Endothelial cell of umbilical vein (primary cell): ENCODE measurements at regions not wholly inside any gene's neighbourhood (a gene's known extent, or its start where the extent isn't known, plus 50 kb on each side); places are given as distances from the start of the nearest gene placed in this dataset.

ENCODE experiments used
- BruUV-seq: library from RNA; stranded (reverse); fragments of 400-500 nt; replicated peaks from 2 replicates; lab custom pipeline; 2021; lab: Mats Ljungman, UMichigan
- CTCF ChIA-PET: fragments of 300-600, 350-600 bp; sonication (Branson Sonifier 250); formaldehyde crosslinking; loops from one replicate; lab custom pipeline; 2021; ENCODE audit warnings: antibody characterized with exemption, inconsistent platforms; lab: Charles Lee
- POLR2A ChIA-PET: fragments of 300-600, 350-600 bp; sonication (Branson Sonifier 250); formaldehyde crosslinking; loops from one replicate; lab custom pipeline; 2021; ENCODE audit warnings: antibody characterized with exemption, inconsistent platforms; lab: Charles Lee
- DNase-seq: peaks from one replicate; pipeline ENCODE4 v3.0.0-alpha.2; 2011; ENCODE audit warnings: low read depth, low spot score
- FAIRE-seq: peaks from 2 replicates; lab custom pipeline; 2011; peaks lifted over from hg19 to GRCh38; lab: Jason Lieb, UNC
- H2AFZ ChIP-seq: 2 replicates; pipeline ENCODE4 v1.6.0; 2012; ENCODE audit warnings: low read depth, low read length, control low read depth, inconsistent platforms
- H3K27ac ChIP-seq: 2 replicates; pipeline ENCODE4 v1.5.1; 2011; ENCODE audit warnings: low read depth, mild to moderate bottlenecking, control low read depth, low read length, moderate library complexity; ENCODE audit not compliant: insufficient read depth
- H3K27me3 ChIP-seq, 2 experiments: 2 replicates each; pipeline versions ENCODE4 v1.6.0 to v1.6.1; 2011; ENCODE audit warnings: low read length in 2 of 2, mixed read lengths in 1 of 2; ENCODE audit not compliant: control insufficient read depth in 2 of 2, insufficient read depth in 2 of 2
- H3K36me3 ChIP-seq, 2 experiments: 2 replicates in 1 of 2; 3 replicates in 1 of 2; pipeline ENCODE4 v1.5.1; 2011; ENCODE audit warnings: low read length in 2 of 2, mild to moderate bottlenecking in 1 of 2, moderate library complexity in 1 of 2; ENCODE audit not compliant: control insufficient read depth in 2 of 2, insufficient read depth in 2 of 2; ENCODE audit errors: extremely low read depth in 1 of 2
- H3K4me1 ChIP-seq: 3 replicates; pipeline ENCODE4 v1.5.1; 2011; ENCODE audit warnings: mild to moderate bottlenecking, low read length; ENCODE audit not compliant: control insufficient read depth, insufficient read depth; ENCODE audit errors: extremely low read depth
- H3K4me2 ChIP-seq: 2 replicates; pipeline ENCODE4 v1.6.1; 2011; ENCODE audit warnings: low read length, control low read depth, mixed read lengths; ENCODE audit not compliant: insufficient read depth
- H3K4me3 ChIP-seq, 3 experiments: fragments of 200-600 bp in 1 of 3; sonication (generic), shearing (Covaris generic) in 1 of 3; replicated peaks in 1 of 3; 2 replicates each; pipeline ENCODE4 v1.5.1; 2011 to 2016; ENCODE audit warnings: control low read depth in 3 of 3, low read length in 3 of 3, mild to moderate bottlenecking in 2 of 3, inconsistent platforms in 1 of 3, low read depth in 1 of 3, moderate library complexity in 1 of 3; ENCODE audit not compliant: insufficient read depth in 1 of 3
- H3K79me2 ChIP-seq: 2 replicates; pipeline ENCODE4 v1.6.0; 2012; ENCODE audit warnings: low read length, inconsistent platforms; ENCODE audit not compliant: control insufficient read depth, insufficient read depth
- H3K9ac ChIP-seq: replicated peaks from 2 replicates; pipeline ENCODE3; 2011; ENCODE audit warnings: low read length, control low read depth; ENCODE audit not compliant: insufficient read depth; ENCODE audit errors: extremely low read depth
- H3K9me1 ChIP-seq: replicated peaks from 3 replicates; pipeline ENCODE4 v1.6.0; 2011; ENCODE audit warnings: mild to moderate bottlenecking, low read length; ENCODE audit not compliant: control insufficient read depth, insufficient read depth; ENCODE audit errors: extremely low read depth
- H3K9me3 ChIP-seq: replicated peaks from 2 replicates; pipeline ENCODE4 v1.5.1; 2012; ENCODE audit warnings: low read length, inconsistent platforms; ENCODE audit not compliant: control insufficient read depth, insufficient read depth
- H4K20me1 ChIP-seq: replicated peaks from 2 replicates; pipeline ENCODE3; 2011; ENCODE audit warnings: mild to moderate bottlenecking, low read length; ENCODE audit not compliant: control insufficient read depth, insufficient read depth; ENCODE audit errors: extremely low read depth
- CTCF ChIP-seq, 2 donors: IDR thresholded peaks; 1 replicate in 1 of 2; 2 replicates in 1 of 2; pipeline ENCODE4 v1.5.1; 2011; ENCODE audit warnings: low read length in 2 of 2, mild to moderate bottlenecking in 2 of 2, moderate library complexity in 2 of 2, control low read depth in 1 of 2, inconsistent platforms in 1 of 2, low read depth in 1 of 2; ENCODE audit not compliant: insufficient read depth in 1 of 2; ENCODE audit errors: extremely low read depth in 1 of 2
- EZH2 ChIP-seq: IDR thresholded peaks from 2 replicates; pipeline ENCODE4 v1.6.1; 2012; ENCODE audit warnings: borderline replicate concordance, low read depth, mild to moderate bottlenecking, moderate library complexity, low read length, inconsistent platforms; ENCODE audit not compliant: severe bottlenecking
- FOS ChIP-seq: IDR thresholded peaks from 2 replicates; pipeline ENCODE4 v1.6.1; 2011; ENCODE audit warnings: mild to moderate bottlenecking, low read length, moderate library complexity, borderline replicate concordance; ENCODE audit not compliant: insufficient read depth
- GATA2 ChIP-seq: IDR thresholded peaks from 2 replicates; pipeline ENCODE4 v1.7.0; 2011; ENCODE audit warnings: low read depth, mild to moderate bottlenecking, moderate library complexity, mixed read lengths, low read length; ENCODE audit not compliant: insufficient read length, insufficient read depth
- JUN ChIP-seq: IDR thresholded peaks from 2 replicates; pipeline ENCODE4 v1.6.1; 2011; ENCODE audit warnings: borderline replicate concordance, low read depth; ENCODE audit not compliant: insufficient read length, insufficient read depth
- MAX ChIP-seq: IDR thresholded peaks from 2 replicates; pipeline ENCODE4 v1.6.1; 2011; ENCODE audit not compliant: insufficient read depth, insufficient read length
- MYC ChIP-seq: IDR thresholded peaks from one replicate; pipeline ENCODE4 v1.6.1; 2011; ENCODE audit warnings: mild to moderate bottlenecking, low read depth, low read length
- POLR2A ChIP-seq: IDR thresholded peaks from 2 replicates; pipeline ENCODE4 v1.6.1; 2012; ENCODE audit warnings: low read depth, mild to moderate bottlenecking, control low read depth, low read length
- POLR2AphosphoS5 ChIP-seq: IDR thresholded peaks from 2 replicates; pipeline ENCODE4 v1.6.1; 2012; ENCODE audit warnings: low read depth, mild to moderate bottlenecking, control low read depth, low read length, moderate library complexity; ENCODE audit not compliant: insufficient read depth
- dilution Hi-C: fragments of 300-500 bp; cut with MboI; formaldehyde crosslinking; loops from one replicate; pipeline ENCODE4 v1.15.0; 2019; ENCODE audit warnings: low sequenced_read_pairs; ENCODE audit not compliant: extremely low pct_ligation_motif_present
- intact Hi-C: fragments of 100-400 bp; cut with micrococcal nuclease; formaldehyde crosslinking; loops from one replicate; pipeline ENCODE4 v1.10.0; 2022

GRCh38 chr9:85258823-85259370 lies 482.9 kb downstream of the AGTPBP1 start:
- Histone ChIP-seq H3K9me3 (no peaks in the 10 kb centered on the region), H3K9ac (peak overlapping the region; percentile 21), H3K79me2 (no peaks in the 10 kb centered on the region), H3K4me1 (peaks cover 15% of the 10 kb centered on the region), H3K27me3 (peaks cover 0 to 4% of the 10 kb centered on the region in 2 experiments), H4K20me1 (no peaks in the 10 kb centered on the region), H2AFZ (peak overlapping the region; percentile 66), H3K9me1 (no peaks in the 10 kb centered on the region), H3K27ac (peak overlapping the region; percentile 27), H3K36me3 (no peaks in the 10 kb centered on the region), H3K4me2 (peak overlapping the region; percentile 75), H3K4me3 (peak overlapping the region in 1 of 3 experiments; percentile 41)
- dilution Hi-C loops (no loop called here), intact Hi-C loops (loop anchor here (1.0 to 10.0 kb wide), 6 partner anchors 154 to 862 kb away; partner anchors contain the start of gene NTRK2)
- POLR2A ChIA-PET: no interaction called here
- no peak for TF ChIP-seq EZH2
- TF ChIP-seq JUN: peak; percentile 68
- TF ChIP-seq FOS: peak; percentile 81
- no peak for TF ChIP-seq MAX
- TF ChIP-seq POLR2AphosphoS5: no peak
- TF ChIP-seq GATA2: no peak
- TF ChIP-seq CTCF (IDR thresholded peaks at IDR 0.05; ENCODE audit: extremely low read depth in 1 of 2, insufficient read depth in 1 of 2, low read depth in 1 of 2, low read length in 2 of 2): peak; percentile 69 to 82
- TF ChIP-seq POLR2A: no peak
- peak; percentile 21 for TF ChIP-seq MYC
- CTCF ChIA-PET: interaction anchor here (0.5 to 3.0 kb wide), 37 partner anchors 10 to 862 kb away, joined by 3 to 69 read pairs (median 3); no protein-coding TSS in a partner anchor
- DNase-seq (peak; percentile 80), FAIRE-seq (peak; percentile 83)
- no TSS peak for BruUV-seq
